ENCODE measurements at regions not wholly inside any gene's neighbourhood (a gene's known extent, or its start where the extent isn't known, plus 50 kb on each side); places are given as distances from the start of the nearest gene placed in this dataset.

- Mint-ChIP-seq H3K27ac (no peak overlapping the region), H3K9me3 (no peaks in the 10 kb centered on the region), H3K36me3 (ENCODE audit: low read depth) (no peaks in the 10 kb centered on the region), H3K4me3 (no peak overlapping the region), H3K27me3 (ENCODE audit: low read depth) (no peaks in the 10 kb centered on the region), H3K4me1 (ENCODE audit: low read depth) (no peaks in the 10 kb centered on the region)
Observed at GRCh38 chr6:23410439-23410838, 715.6 kb upstream of the NRSN1 start.

- Mint-ChIP-seq H3K36me3 (ENCODE audit: low read depth) (no peaks in the 10 kb centered on the region), H3K4me3 (no peak overlapping the region), H3K4me1 (ENCODE audit: low read depth) (no peaks in the 10 kb centered on the region), H3K27ac (no peak overlapping the region), H3K27me3 (ENCODE audit: low read depth) (no peaks in the 10 kb centered on the region), H3K9me3 (no peaks in the 10 kb centered on the region)
Observed at GRCh38 chr6:23412770-23413169, 713.2 kb upstream of the NRSN1 start.

- Mint-ChIP-seq H3K27ac (no peak overlapping the region), H3K27me3 (ENCODE audit: low read depth) (no peaks in the 10 kb centered on the region), H3K9me3 (no peaks in the 10 kb centered on the region), H3K4me3 (no peak overlapping the region), H3K4me1 (ENCODE audit: low read depth) (no peaks in the 10 kb centered on the region), H3K36me3 (ENCODE audit: low read depth) (no peaks in the 10 kb centered on the region)
Observed at GRCh38 chr6:23413327-23414050, 712.5 kb upstream of the NRSN1 start.

GRCh38 chr6:23414051-23414445 is 712.0 kb upstream of the NRSN1 start:
- H3K36me3 Mint-ChIP-seq (ENCODE audit: low read depth), result no peaks in the 10 kb centered on the region
- no peak overlapping the region for H3K27ac Mint-ChIP-seq
- no peak overlapping the region for H3K4me3 Mint-ChIP-seq
- no peaks in the 10 kb centered on the region for H3K27me3 Mint-ChIP-seq (ENCODE audit: low read depth)
- no peaks in the 10 kb centered on the region for H3K9me3 Mint-ChIP-seq
- H3K4me1 Mint-ChIP-seq (ENCODE audit: low read depth), result no peaks in the 10 kb centered on the region

- no peaks in the 10 kb centered on the region for H3K9me3 Mint-ChIP-seq
- H3K27ac Mint-ChIP-seq, result no peak overlapping the region
- H3K4me1 Mint-ChIP-seq (ENCODE audit: low read depth), result no peaks in the 10 kb centered on the region
- H3K36me3 Mint-ChIP-seq (ENCODE audit: low read depth), result no peaks in the 10 kb centered on the region
- H3K4me3 Mint-ChIP-seq, result no peak overlapping the region
- no peaks in the 10 kb centered on the region for H3K27me3 Mint-ChIP-seq (ENCODE audit: low read depth)
Observed at GRCh38 chr6:23414922-23415321, 711.1 kb upstream of the NRSN1 start.

- no peaks in the 10 kb centered on the region for H3K4me1 Mint-ChIP-seq (ENCODE audit: low read depth)
- no peaks in the 10 kb centered on the region for H3K9me3 Mint-ChIP-seq
- H3K36me3 Mint-ChIP-seq (ENCODE audit: low read depth), result no peaks in the 10 kb centered on the region
Observed at GRCh38 chr6:23415819-23416427, 710.1 kb upstream of the NRSN1 start.

GRCh38 chr6:23417133-23417532 is 708.9 kb upstream of the NRSN1 start:
- no peaks in the 10 kb centered on the region for H3K36me3 Mint-ChIP-seq (ENCODE audit: low read depth)
- H3K27me3 Mint-ChIP-seq (ENCODE audit: low read depth), result no peaks in the 10 kb centered on the region
- H3K9me3 Mint-ChIP-seq, result no peaks in the 10 kb centered on the region
- no peak overlapping the region for H3K27ac Mint-ChIP-seq
- no peak overlapping the region for H3K4me3 Mint-ChIP-seq
- no peaks in the 10 kb centered on the region for H3K4me1 Mint-ChIP-seq (ENCODE audit: low read depth)

More at GRCh38 chr6:23415819-23416427, 710.1 kb upstream of the NRSN1 start:
- Mint-ChIP-seq H3K27me3 (ENCODE audit: low read depth) (no peaks in the 10 kb centered on the region), H3K27ac (no peak overlapping the region), H3K4me3 (no peak overlapping the region)

- no peak overlapping the region for H3K27ac Mint-ChIP-seq
- H3K9me3 Mint-ChIP-seq, result no peaks in the 10 kb centered on the region
- H3K36me3 Mint-ChIP-seq (ENCODE audit: low read depth), result no peaks in the 10 kb centered on the region
- H3K4me3 Mint-ChIP-seq, result no peak overlapping the region
- H3K27me3 Mint-ChIP-seq (ENCODE audit: low read depth), result no peaks in the 10 kb centered on the region
- no peaks in the 10 kb centered on the region for H3K4me1 Mint-ChIP-seq (ENCODE audit: low read depth)
Observed at GRCh38 chr6:23418095-23418494, 707.9 kb upstream of the NRSN1 start.

- Mint-ChIP-seq H3K36me3 (ENCODE audit: low read depth) (no peaks in the 10 kb centered on the region), H3K9me3 (no peaks in the 10 kb centered on the region), H3K4me1 (ENCODE audit: low read depth) (no peaks in the 10 kb centered on the region), H3K27me3 (ENCODE audit: low read depth) (no peaks in the 10 kb centered on the region), H3K4me3 (no peak overlapping the region), H3K27ac (no peak overlapping the region)
Observed at GRCh38 chr6:23419046-23419445, 707.0 kb upstream of the NRSN1 start.

GRCh38 chr6:23420659-23421350 is 705.2 kb upstream of the NRSN1 start:
- Mint-ChIP-seq H3K27ac (no peak overlapping the region), H3K27me3 (ENCODE audit: low read depth) (no peaks in the 10 kb centered on the region), H3K9me3 (no peaks in the 10 kb centered on the region), H3K36me3 (ENCODE audit: low read depth) (no peaks in the 10 kb centered on the region), H3K4me3 (no peak overlapping the region), H3K4me1 (ENCODE audit: low read depth) (no peaks in the 10 kb centered on the region)

GRCh38 chr6:23424584-23424983 is 701.4 kb upstream of the NRSN1 start:
- Mint-ChIP-seq H3K4me1 (ENCODE audit: low read depth) (no peaks in the 10 kb centered on the region), H3K27me3 (ENCODE audit: low read depth) (no peaks in the 10 kb centered on the region), H3K4me3 (no peak overlapping the region), H3K27ac (no peak overlapping the region), H3K36me3 (ENCODE audit: low read depth) (no peaks in the 10 kb centered on the region), H3K9me3 (peaks cover 8% of the 10 kb centered on the region)

GRCh38 chr6:23435126-23435525 is 690.9 kb upstream of the NRSN1 start:
- Mint-ChIP-seq H3K27ac (no peak overlapping the region), H3K27me3 (ENCODE audit: low read depth) (no peaks in the 10 kb centered on the region), H3K36me3 (ENCODE audit: low read depth) (no peaks in the 10 kb centered on the region), H3K4me3 (no peak overlapping the region), H3K9me3 (peaks cover 4% of the 10 kb centered on the region), H3K4me1 (ENCODE audit: low read depth) (no peaks in the 10 kb centered on the region)

- H3K4me3 Mint-ChIP-seq, result no peak overlapping the region
- H3K27me3 Mint-ChIP-seq (ENCODE audit: low read depth), result no peaks in the 10 kb centered on the region
- no peaks in the 10 kb centered on the region for H3K4me1 Mint-ChIP-seq (ENCODE audit: low read depth)
- H3K36me3 Mint-ChIP-seq (ENCODE audit: low read depth), result no peaks in the 10 kb centered on the region
- no peak overlapping the region for H3K27ac Mint-ChIP-seq
- H3K9me3 Mint-ChIP-seq, result no peaks in the 10 kb centered on the region
Observed at GRCh38 chr6:23435798-23436197, 690.2 kb upstream of the NRSN1 start.

GRCh38 chr6:23441808-23442461 is 684.1 kb upstream of the NRSN1 start:
- Mint-ChIP-seq H3K27me3 (ENCODE audit: low read depth) (no peaks in the 10 kb centered on the region), H3K27ac (no peak overlapping the region), H3K36me3 (ENCODE audit: low read depth) (no peaks in the 10 kb centered on the region), H3K4me3 (no peak overlapping the region), H3K4me1 (ENCODE audit: low read depth) (no peaks in the 10 kb centered on the region), H3K9me3 (no peaks in the 10 kb centered on the region)
